ENCODE measurements at regions not wholly inside any gene's neighbourhood (a gene's known extent, or its start where the extent isn't known, plus 50 kb on each side); places are given as distances from the start of the nearest gene placed in this dataset.
"Not testable (repeated sequence)": the region's sequence is repeated elsewhere in the genome, so short reads cannot be mapped to it uniquely, and the experiment has no call there.

GRCh38 chr19:28116379-28116778, 1096.6 kb downstream of the UQCRFS1 start:
- not testable (repeated sequence) for DNase-seq

DNA sequence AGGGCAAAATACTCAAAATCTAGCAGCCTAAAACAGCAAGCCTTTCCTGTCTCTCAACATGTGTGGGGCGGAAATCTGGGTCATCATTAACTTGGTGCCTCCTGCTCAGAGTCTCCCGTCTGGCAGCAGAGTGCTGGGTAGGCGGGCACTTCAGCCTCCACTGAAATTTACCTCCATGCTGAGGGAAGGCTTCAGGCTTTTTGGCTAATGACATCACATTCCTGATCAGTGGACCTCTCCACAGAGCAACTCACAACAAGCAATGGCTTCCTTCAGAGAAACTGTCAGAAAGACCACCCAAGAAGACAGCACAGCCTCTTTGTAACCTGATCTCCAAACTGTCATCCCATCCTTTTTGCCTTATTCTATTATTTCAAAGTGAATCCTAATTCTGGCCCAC, 1109.0 kb downstream of the UQCRFS1 start:
- no peak for DNase-seq

DNA sequence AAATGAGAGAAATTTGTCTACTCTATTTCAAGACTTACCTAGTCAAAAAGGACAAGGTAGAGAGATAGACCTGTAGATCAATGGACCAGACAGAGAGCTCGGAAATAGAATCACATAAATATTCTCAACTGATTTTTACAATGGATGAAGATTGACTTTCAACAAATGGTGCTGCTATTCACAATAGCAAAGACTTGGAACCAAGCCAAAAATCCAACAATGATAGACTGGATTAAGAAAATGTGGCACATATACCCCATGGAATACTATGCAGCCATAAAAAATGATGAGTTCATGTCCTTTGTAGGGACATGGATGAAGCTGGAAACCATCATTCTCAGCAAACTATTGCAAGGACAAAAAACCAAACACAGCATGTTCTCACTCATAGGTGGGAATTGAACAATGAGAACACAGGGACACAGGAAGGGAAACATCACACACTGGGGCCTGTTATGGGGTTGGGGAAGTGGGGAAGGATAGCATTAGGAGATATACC, 1128.2 kb downstream of the UQCRFS1 start:
- not testable (repeated sequence) for DNase-seq

GRCh38 chr19:28076628-28077027, 1136.3 kb downstream of the UQCRFS1 start:
- DNase-seq, result no peak

GRCh38 chr19:28075229-28075628, 1137.7 kb downstream of the UQCRFS1 start:
- DNase-seq, result no peak

DNA sequence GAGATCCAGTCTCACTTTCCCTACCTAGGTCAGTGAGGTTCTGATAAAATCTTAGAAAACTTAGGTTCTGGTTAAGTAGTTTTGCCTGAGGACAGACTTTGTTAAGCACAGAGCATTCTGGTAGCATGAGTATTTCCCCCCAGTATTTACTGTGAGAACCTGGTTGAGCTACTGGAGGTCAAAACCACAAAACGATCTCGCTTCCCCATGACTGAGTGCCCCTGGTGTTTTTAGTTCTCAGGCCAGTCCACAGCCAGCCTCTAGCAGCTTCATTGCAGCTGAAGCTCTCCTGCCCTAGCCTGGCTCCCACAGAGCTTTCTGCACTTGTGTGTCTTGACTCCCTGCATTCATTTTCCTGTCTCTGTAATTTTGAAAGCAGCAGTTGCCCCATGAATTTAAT, 1138.2 kb downstream of the UQCRFS1 start:
- no peak for DNase-seq

DNA sequence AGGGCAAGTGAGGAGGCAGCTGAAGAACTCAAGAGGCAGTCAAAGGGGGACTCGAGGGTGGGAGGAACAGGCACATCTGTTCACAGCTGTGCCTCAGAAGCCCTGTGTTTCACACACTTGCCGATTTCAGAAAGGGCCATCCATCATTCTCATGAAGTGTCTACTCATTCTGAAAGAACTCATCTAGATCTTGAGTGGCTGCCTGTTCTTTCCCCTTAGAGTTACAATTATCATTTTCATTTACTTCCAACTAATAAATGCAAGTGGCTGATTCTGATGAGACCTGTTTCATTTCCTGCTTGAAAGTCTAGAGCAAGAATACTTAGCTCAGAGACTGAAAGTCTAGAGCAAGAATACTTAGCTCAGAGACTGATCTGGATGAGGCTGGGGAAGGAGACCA, 1145.1 kb downstream of the UQCRFS1 start:
- no peak for DNase-seq

DNA sequence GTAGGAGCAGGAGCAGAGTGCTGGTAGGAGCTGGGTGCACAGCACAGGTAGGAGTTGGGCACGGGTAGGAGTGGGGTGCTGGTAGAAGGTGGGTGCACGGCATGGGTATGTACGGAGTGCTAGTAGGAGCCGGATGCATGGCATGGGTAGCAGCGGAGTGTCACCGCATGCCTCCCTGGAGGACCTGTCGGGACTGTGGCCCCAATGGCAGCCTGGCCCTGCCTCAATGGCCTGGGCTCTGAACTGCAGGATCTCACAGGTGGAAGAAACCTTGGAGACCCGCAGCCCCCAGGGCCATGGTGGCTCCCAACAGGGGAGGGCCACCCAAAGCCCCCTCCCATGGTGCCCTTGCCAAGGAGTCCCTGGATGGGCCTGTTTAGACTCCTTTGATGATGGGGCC, 1146.0 kb downstream of the UQCRFS1 start:
- DNase-seq, result no peak

- DNase-seq, result no peak
Measured at GRCh38 chr19:28066161-28066560, 1146.8 kb downstream of the UQCRFS1 start.

- no peak for DNase-seq
Measured at GRCh38 chr19:28065026-28065425, 1147.9 kb downstream of the UQCRFS1 start.

DNA sequence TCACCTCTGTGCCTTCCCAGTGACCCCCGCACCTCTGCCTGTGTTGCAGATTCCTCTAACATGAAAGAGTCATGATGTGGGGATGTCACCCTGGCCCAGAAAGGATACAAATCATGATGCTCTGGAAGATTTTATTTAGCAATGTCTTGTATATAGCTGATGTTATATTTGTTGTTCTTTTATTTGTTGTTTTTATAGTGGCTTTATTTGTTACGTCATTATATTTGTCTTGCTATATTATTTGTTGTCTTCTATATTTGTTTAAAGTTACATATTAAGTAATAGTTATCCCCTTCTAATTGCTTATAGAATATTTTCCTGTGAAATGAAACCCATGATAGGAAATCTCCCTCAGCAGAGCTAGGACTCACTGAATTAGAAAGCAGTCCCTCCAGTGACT, 1149.2 kb downstream of the UQCRFS1 start:
- no peak for DNase-seq

DNA sequence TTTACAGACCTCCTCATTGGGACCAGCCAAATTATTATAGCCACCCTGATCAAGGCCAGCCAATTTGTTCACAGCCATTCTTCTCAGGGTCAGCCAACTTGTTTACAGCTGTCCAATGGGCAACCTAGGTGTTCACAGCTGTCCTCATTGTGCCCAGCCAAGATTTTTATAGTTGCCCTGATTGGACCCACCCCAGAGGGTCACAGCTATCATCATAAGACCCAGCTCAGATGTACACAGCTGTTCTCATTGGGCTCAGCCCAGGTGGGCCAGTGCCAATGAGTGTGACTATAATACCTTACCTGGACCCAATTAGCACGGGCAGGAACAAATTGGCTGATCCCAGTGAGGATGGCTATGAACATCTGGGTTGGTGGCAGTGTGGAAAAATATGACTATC, 1151.8 kb downstream of the UQCRFS1 start:
- no peak for DNase-seq

- not testable (repeated sequence) for DNase-seq
Measured at GRCh38 chr19:28057026-28057425, 1155.9 kb downstream of the UQCRFS1 start.

DNA sequence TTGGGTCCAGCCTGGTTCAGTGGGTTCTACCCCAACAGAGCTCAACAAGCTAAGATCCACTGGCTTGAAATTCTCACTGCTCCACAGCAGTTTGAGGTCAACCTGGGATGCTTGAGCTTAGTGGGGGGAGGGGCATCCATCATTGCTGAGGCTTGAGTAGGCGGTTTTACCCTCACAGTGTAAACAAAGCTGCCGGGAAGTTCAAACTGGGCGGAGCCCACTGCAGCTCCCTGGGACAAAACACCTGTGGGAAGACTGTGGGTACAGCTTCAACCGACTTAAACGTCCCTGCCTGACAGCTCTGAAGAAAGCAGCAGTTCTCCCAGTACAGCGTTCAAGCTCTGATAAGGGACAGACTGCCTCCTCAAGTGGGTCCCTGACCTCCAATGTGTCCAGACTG, 1161.9 kb downstream of the UQCRFS1 start:
- DNase-seq, result no peak

- DNase-seq, result no peak
Measured at GRCh38 chr19:28049875-28050274, 1163.1 kb downstream of the UQCRFS1 start.

- DNase-seq, result no peak
Measured at GRCh38 chr19:28046932-28047331, 1166.0 kb downstream of the UQCRFS1 start.

GRCh38 chr19:28045621-28046020, 1167.3 kb downstream of the UQCRFS1 start:
- no peak for DNase-seq

DNA sequence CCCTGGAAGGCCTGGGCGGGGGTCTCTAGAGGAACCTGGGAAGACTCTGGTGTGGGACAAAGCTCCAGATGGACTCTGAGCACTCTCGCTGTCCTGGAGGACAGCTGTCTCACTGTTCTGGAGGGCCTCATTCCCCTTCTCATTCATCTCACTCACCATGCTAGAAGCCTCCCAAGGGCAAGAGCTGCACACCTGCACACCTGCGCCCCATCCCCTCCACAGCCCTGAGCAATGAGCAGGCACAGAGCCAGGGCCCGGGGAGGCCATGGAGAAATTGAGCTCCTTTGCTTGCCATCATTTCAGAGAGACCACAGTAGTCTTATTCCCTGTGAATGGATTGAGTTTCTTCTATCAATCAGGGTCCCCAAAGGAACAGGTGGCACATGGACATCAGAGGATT, 1168.5 kb downstream of the UQCRFS1 start:
- no peak for DNase-seq

DNA sequence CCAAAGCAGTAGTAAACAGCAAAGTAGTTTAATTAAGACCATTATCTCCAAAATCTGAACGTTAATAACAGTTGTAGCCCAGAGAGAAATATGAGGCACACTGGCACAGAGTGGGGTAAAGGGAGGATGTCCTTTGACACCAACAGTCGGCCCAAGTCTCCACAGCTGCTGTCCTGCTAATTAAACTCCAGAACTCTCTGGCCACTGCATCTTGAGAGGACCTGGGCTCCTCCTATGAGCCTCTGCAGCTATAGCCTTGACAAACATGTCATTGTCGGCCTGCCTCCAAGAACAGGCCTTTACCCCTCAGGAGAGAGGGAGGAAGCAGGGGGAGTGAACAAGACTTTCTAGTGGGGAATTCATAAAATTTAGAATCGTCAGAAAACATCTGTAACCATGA, 1170.4 kb downstream of the UQCRFS1 start:
- no peak for DNase-seq

- DNase-seq, result no peak
Measured at GRCh38 chr19:28039677-28040381, 1173.1 kb downstream of the UQCRFS1 start.

DNA sequence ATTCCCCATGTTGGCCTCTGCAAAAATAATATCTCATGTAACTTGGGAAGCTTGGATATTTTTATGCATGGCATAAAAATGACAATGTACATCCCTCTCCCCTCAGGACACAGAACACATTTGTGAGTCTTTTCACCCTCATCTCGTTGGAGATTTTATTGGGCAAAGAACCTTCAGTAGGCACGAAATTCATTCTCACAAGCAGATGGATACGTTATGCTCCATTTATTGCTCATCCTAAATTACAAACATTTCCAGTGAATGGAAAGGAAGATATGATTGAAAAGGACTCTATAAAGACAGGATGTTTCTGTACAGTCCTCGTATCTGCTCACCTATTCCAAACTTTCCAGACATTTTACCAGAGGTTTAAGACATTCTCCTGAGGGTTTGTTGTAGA, 1175.8 kb downstream of the UQCRFS1 start:
- DNase-seq, result no peak

DNA sequence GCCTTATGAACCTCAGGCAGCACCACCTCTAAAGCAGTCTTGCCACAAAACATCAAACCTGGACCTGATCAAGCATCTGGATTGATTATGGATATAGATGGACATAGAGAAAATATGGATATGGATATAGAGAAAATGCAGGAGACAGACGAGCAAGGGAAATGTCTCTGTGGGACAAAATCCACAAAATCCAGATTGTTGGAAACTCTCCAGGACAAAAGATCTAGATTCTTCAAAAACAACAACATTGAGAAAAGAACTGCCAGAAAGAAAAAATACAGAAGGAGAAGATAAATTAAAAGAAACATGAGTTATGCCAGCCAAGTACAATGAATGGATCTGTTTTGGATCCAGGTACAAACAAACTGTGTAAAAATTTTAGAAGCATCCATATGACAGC, 1176.5 kb downstream of the UQCRFS1 start:
- DNase-seq, result no peak

DNA sequence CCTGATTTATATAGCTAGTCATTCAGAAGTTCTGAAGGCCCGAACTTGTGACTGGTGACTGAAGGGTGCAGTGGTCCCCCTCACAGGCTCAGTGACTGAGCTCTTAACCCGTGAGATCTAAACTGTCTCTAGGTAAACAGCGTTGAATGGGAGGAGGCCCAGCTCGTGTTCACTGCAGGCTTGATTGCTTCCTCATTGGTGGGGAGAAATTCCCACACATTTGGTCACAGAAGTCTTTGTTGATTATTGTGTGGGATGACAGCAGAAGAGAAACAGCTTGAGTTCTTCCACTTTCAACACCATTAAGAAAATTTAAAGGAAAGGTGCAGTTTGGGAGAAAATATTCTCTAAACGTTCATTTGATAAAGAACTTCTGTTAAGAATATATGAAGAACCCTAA, 1178.0 kb downstream of the UQCRFS1 start:
- no peak for DNase-seq

GRCh38 chr19:28028881-28029444, 1184.0 kb downstream of the UQCRFS1 start:
- no peak for DNase-seq

- DNase-seq, result no peak
Measured at GRCh38 chr19:28027116-28027515, 1185.8 kb downstream of the UQCRFS1 start.

All from DMS79 treated with DMSO at 0.1 percent for 48 hours (cell line).